Adrenal gland (tissue), 9 donors: ENCODE measurements at regions not wholly inside any gene's neighbourhood (a gene's known extent, or its start where the extent isn't known, plus 50 kb on each side); places are given as distances from the start of the nearest gene placed in this dataset.
A peak's percentile ranks its signal among the peaks of the same experiment; 100 is the strongest.

ENCODE experiments used
- DNase-seq, 7 donors: peaks; one replicate each; pipeline ENCODE4 v3.0.0-alpha.2; 2019 to 2020
- H3K27ac ChIP-seq, 5 donors: fragments of 200-600 bp; sonication (generic) in 4 of 5; 1 replicate in 3 of 5; 2 replicates in 2 of 5; pipeline versions ENCODE4 v1.5.1 to v1.8.0; 2016 to 2020; ENCODE audit warnings: mild to moderate bottlenecking in 1 of 5
- H3K27me3 ChIP-seq: fragments of 200-600 bp; 2 replicates; pipeline ENCODE4 v1.8.0; 2021
- H3K36me3 ChIP-seq, 2 donors: fragments of 200-600 bp; replicated peaks in 1 of 2; 1 replicate in 1 of 2; 2 replicates in 1 of 2; pipeline versions ENCODE4 v1.5.1 to v1.8.0; 2018 to 2022
- H3K4me1 ChIP-seq, 2 donors: fragments of 200-600 bp; replicated peaks in 1 of 2; 1 replicate in 1 of 2; 2 replicates in 1 of 2; pipeline versions ENCODE4 v1.5.1 to v1.8.0; 2018 to 2021
- H3K4me3 ChIP-seq, 4 donors: fragments of 200-600 bp; sonication (generic) in 3 of 4; one replicate each; pipeline ENCODE4 v1.5.1; 2016 to 2018
- H3K9me3 ChIP-seq, 3 donors: fragments of 200-600 bp; sonication (generic) in 1 of 3; replicated peaks in 1 of 3; 1 replicate in 2 of 3; 2 replicates in 1 of 3; pipeline versions ENCODE4 v1.5.1 to v1.8.0; 2016 to 2021
- POLR2A ChIP-seq, 2 donors: fragments of 450-650 bp; IDR thresholded peaks; one replicate each; pipeline ENCODE4 v1.6.1; 2017; ENCODE audit warnings: antibody characterized with exemption in 2 of 2, mild to moderate bottlenecking in 2 of 2, moderate library complexity in 1 of 2
- WGBS, 4 donors: extraction: QIAGEN DNeasy Blood & Tissue Kit in 2 of 4; methylation state at CpG; one replicate each; pipeline versions ENCODE4 v1.1.5 to v1.1.7; 2013 to 2017; 5-methylcytosine and 5-hydroxymethylcytosine counted together
- intact Hi-C, 2 donors: fragments of 100-400 bp; cut with DNase I; formaldehyde crosslinking; loops; one replicate each; pipeline versions ENCODE4 v1.14.1 to v1.15.0; 2022 to 2023
- TF ChIP-seq, protein P1 (sequence below), 6 experiments: fragments of 450-650 bp in 4 of 6; fragments of 200-600 bp in 2 of 6; sonication (generic) in 1 of 6; IDR thresholded peaks; 1 replicate in 5 of 6; 2 replicates in 1 of 6; pipeline versions ENCODE4 v1.5.1 to v1.8.0; 2016 to 2021; ENCODE audit warnings: antibody characterized with exemption in 6 of 6, mild to moderate bottlenecking in 2 of 6, moderate library complexity in 1 of 6
- donor health status: healthy with polysubstance abuse.
- donor health status: Bipolar disorder and iron deficiency.
- donor health status: DM: yes; HTN: yes; CAD: no.
- donor health status: DM: no; HTN: no; CAD: no.
- donor health status: DM: no; HTN: no; CAD: no.

DNA sequence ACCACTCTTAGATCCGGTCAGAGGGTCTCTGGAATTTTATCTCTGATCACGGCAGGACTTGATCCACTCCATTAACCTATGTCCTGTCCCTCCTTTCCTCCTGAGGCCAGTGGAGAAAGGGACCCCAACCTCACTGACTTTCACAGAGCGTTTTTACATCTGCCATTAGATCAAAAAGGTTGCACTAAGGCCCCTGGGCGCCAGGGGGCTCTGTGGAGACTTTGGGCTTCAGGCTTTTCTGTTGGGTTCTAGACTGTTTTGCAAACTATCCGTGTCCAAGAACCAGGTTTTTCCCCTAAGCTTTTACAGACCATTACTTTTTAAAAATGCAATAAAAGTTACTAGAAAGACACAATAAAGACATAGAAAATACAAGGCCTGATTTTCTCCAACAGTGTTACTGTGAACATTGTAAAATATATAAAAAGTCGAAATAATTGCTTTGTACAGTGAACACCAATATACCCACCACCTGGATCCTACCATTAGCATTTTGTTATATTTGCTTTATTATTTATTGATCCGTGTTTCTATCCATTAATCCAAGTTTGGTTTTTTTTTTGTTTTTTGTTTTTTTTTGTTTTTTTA is 159.7 kb downstream of the POLR2M start:
- no peaks in the 10 kb centered on the region for H3K9me3 ChIP-seq
- peaks cover 27% of the 10 kb centered on the region for H3K27me3 ChIP-seq
- intact Hi-C loops, result loop anchor here in 1 of 2 donors (5.0 to 10.0 kb wide), 3 partner anchors 201 to 319 kb away; partner anchors contain the start of gene ALDH1A2
- DNase-seq, result peak; percentile 32 to 75 (median 60)
- H3K36me3 ChIP-seq, result no peaks in the 10 kb centered on the region
- H3K27ac ChIP-seq, result no peak overlapping the region
- no peaks in the 10 kb centered on the region for H3K4me1 ChIP-seq
- TF ChIP-seq POLR2A (IDR thresholded peaks at IDR 0.05), result no peak
- TF ChIP-seq, protein P1, sequence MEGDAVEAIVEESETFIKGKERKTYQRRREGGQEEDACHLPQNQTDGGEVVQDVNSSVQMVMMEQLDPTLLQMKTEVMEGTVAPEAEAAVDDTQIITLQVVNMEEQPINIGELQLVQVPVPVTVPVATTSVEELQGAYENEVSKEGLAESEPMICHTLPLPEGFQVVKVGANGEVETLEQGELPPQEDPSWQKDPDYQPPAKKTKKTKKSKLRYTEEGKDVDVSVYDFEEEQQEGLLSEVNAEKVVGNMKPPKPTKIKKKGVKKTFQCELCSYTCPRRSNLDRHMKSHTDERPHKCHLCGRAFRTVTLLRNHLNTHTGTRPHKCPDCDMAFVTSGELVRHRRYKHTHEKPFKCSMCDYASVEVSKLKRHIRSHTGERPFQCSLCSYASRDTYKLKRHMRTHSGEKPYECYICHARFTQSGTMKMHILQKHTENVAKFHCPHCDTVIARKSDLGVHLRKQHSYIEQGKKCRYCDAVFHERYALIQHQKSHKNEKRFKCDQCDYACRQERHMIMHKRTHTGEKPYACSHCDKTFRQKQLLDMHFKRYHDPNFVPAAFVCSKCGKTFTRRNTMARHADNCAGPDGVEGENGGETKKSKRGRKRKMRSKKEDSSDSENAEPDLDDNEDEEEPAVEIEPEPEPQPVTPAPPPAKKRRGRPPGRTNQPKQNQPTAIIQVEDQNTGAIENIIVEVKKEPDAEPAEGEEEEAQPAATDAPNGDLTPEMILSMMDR (IDR thresholded peaks at IDR 0.05), result peak; percentile 26 to 61 (median 53)
- H3K4me3 ChIP-seq, result no peak overlapping the region
- 45 to 56% (median 49%) methylated on average over 7 of the region's 7 CpGs for WGBS, 4 donors

DNA sequence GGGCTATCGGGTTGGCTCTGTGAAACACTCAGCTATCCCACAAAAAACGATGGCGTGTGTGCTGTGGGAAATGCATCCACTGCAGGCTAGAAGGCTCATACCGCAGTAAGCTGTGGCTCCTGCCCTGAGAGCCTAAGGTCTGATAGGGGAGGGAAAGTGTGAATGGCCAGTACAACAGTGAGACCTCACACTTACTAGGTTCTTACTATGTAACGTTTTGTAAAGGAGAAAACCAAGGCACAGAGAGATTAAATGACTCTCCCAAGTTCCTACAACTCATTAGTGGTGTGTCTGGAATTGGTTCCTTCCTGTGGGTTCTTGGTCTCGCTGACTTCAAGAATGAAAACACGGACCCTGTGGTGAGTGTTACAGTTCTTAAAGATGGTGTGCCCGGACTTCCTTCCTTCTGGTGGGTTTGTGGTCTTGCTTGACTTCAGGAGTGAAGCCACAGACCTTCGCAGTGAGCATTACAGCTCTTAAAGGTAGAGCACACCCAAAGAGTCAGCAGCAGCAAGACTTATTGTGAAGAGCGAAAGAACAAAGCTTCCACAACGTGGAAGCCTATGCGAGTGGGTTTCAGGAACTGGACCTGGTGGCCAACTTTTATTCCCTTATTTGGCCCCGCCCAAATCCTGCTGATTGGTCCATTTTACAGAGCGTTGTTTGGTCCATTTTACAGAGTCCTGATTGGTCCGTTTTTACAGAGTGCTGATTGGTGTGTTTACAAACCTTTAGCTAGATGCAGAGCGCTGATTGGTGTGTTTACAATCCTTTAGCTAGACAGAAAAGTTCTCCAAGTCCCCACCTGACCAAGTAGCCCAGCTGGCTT is 161.7 kb downstream of the POLR2M start:
- Histone ChIP-seq H3K4me1 (no peaks in the 10 kb centered on the region), H3K9me3 (no peaks in the 10 kb centered on the region), H3K27me3 (peaks cover 44% of the 10 kb centered on the region), H3K4me3 (no peak overlapping the region), H3K27ac (no peak overlapping the region), H3K36me3 (no peaks in the 10 kb centered on the region)
- no peak for TF ChIP-seq POLR2A (IDR thresholded peaks at IDR 0.05)
- TF ChIP-seq, protein P1 (IDR thresholded peaks at IDR 0.05), result no peak
- WGBS, 4 donors, result 72 to 83% (median 80%) methylated on average over 14 to 16 of the region's 16 CpGs
- DNase-seq, result no peak
- intact Hi-C loops, result loop anchor here in 1 of 2 donors (5.0 to 10.0 kb wide), 3 partner anchors 199 to 317 kb away; partner anchors contain the start of gene ALDH1A2

DNA sequence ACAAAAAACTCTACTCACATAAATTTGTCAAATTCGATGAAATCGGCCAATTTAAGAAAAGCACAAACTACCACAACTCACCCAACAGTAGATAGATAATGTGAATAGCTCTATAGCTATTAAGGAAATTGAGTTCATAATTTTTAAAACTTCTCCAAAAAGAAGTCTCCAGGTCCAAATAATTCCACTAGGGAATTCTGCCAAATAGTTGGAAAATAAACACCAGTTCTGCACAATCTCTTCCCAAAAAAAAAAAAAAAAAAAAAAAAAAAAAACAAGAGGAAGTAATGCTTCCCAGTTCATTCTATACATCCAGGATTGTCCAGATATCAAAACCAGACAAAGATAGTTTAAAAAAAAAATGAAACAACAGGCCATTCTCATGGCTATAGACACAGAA is 164.2 kb downstream of the POLR2M start:
- intact Hi-C loops, result no loop called here
- no peak for DNase-seq
- no peaks in the 10 kb centered on the region for H3K4me1 ChIP-seq
- WGBS, 4 donors, result 93 to 98% (median 95%) methylated on average over 2 of the region's 2 CpGs
- H3K36me3 ChIP-seq, result no peaks in the 10 kb centered on the region
- no peak overlapping the region for H3K27ac ChIP-seq
- TF ChIP-seq, protein P1 (IDR thresholded peaks at IDR 0.05), result no peak
- H3K9me3 ChIP-seq, result no peaks in the 10 kb centered on the region
- H3K27me3 ChIP-seq, result peaks cover 44% of the 10 kb centered on the region
- no peak overlapping the region for H3K4me3 ChIP-seq

DNA sequence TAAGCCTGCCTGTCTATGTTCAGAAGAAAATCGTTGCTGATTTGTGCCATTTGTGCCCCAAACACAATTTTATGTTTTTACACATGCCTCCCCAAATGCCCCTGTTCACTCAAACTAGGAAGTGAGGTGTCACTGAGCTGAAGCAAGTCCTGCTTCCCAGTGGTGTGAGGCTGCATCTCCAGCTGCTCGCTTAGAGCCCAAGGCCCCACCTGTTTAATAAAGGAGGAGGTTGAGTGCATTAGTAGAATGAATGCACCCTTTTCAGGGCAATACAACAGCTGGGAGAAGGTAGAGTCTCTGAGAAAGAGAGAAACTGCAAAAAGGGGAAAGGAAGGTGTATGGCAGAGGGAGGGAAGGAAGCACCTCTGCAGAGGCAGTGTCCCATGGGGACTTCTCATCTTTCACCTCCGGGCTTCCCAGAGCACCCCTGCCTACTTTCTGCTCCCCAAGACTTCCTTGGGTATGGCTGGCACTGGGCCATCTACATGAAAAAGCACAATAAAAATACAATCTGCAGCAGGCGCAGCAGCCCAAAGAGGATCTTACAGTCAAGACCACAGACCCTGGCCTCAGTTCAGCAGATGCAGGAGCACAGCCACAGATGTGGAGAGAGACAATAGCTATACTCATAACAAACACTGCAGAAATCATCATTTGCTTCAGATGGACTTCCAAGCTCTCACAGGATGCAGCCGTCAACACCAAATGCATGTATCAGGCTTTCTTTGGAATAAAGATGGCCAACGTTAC is 165.9 kb downstream of the POLR2M start:
- H3K4me3 ChIP-seq, result no peak overlapping the region
- TF ChIP-seq, protein P1 (IDR thresholded peaks at IDR 0.05), result no peak
- no peak for TF ChIP-seq POLR2A (IDR thresholded peaks at IDR 0.05)
- no peak for DNase-seq
- intact Hi-C loops, result no loop called here
- H3K9me3 ChIP-seq, result no peaks in the 10 kb centered on the region
- 61 to 75% (median 65%) methylated on average over 6 of the region's 6 CpGs for WGBS, 4 donors
- H3K36me3 ChIP-seq, result no peaks in the 10 kb centered on the region
- H3K27ac ChIP-seq, result no peak overlapping the region
- H3K4me1 ChIP-seq, result no peaks in the 10 kb centered on the region
- H3K27me3 ChIP-seq, result peaks cover 37% of the 10 kb centered on the region
